22Rv1 (cell line): ENCODE measurements at regions not wholly inside any gene's neighbourhood (a gene's known extent, or its start where the extent isn't known, plus 50 kb on each side); places are given as distances from the start of the nearest gene placed in this dataset.

Experiments used
- CTCF ChIP-seq: fragments of 450-650 bp; IDR thresholded peaks from 2 replicates; pipeline ENCODE4 v1.5.1; 2017; ENCODE audit warnings: mild to moderate bottlenecking
- ZFX ChIP-seq: fragments of 450-650 bp; IDR thresholded peaks from 2 replicates; pipeline ENCODE4 v1.6.1; 2017; ENCODE audit warnings: antibody characterized with exemption, borderline replicate concordance

- TF ChIP-seq CTCF: no peak
- TF ChIP-seq ZFX: no peak
Measured at GRCh38 chr4:188613976-188614375, 474.7 kb downstream of the TRIML1 start.
